NCI-H82 (cell line): ENCODE measurements at regions not wholly inside any gene's neighbourhood (a gene's known extent, or its start where the extent isn't known, plus 50 kb on each side); places are given as distances from the start of the nearest gene placed in this dataset.

Experiments
- DNase-seq: peaks from one replicate; lab custom pipeline; 2025; lab: John Stamatoyannopoulos, UW

GRCh38 chr7:81606078-81606863 is 163.6 kb downstream of the HGF start:
- DNase-seq: no peak

- DNase-seq: no peak
Observed at GRCh38 chr7:81605493-81605892, 164.4 kb downstream of the HGF start.

GRCh38 chr7:81604808-81605174 is 165.1 kb downstream of the HGF start:
- DNase-seq: no peak

GRCh38 chr7:81604075-81604807 is 165.6 kb downstream of the HGF start:
- no peak for DNase-seq

GRCh38 chr7:81600608-81601007 is 169.2 kb downstream of the HGF start:
- DNase-seq: no peak

DNA sequence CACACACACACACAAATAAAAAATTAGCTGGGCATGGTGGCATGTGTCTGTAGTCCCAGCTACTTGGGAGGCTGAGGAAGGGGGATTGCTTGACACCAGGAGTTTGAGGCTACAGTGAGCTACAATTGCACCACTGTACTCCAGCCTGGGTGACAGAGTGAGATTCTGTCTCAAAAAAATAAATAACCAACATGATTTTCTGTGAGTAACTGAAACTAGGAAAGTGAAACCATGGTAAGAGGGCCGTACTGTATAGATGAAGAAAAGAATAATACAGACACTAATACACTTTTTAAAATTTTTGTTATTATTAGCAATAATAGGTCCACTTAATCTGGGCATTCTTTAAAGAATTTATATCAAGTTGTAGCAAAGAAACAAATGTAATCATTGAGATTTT is 170.9 kb downstream of the HGF start:
- no peak for DNase-seq

GRCh38 chr7:81594767-81595166 is 175.1 kb downstream of the HGF start:
- peak; percentile 5 for DNase-seq

DNA sequence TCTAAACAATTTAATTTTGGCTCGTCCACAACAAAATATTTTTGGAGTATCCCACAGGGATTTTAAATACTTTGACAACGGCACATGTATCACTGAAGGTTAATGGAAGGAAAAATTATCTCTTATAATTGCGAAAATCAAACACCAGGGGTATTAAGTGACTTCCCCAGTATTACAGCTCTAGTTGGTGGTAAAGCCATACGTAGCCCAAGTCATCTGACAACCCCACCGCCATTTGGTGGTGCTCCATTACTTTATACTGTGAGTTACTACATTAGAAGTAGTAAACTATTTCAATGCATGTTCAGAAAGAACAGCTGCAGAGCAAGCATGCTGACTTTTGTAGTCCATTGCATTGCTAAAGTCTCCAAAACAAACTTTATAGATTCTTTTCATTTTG is 179.7 kb downstream of the HGF start:
- no peak for DNase-seq

GRCh38 chr7:81584667-81585066 is 185.2 kb downstream of the HGF start:
- no peak for DNase-seq

DNA sequence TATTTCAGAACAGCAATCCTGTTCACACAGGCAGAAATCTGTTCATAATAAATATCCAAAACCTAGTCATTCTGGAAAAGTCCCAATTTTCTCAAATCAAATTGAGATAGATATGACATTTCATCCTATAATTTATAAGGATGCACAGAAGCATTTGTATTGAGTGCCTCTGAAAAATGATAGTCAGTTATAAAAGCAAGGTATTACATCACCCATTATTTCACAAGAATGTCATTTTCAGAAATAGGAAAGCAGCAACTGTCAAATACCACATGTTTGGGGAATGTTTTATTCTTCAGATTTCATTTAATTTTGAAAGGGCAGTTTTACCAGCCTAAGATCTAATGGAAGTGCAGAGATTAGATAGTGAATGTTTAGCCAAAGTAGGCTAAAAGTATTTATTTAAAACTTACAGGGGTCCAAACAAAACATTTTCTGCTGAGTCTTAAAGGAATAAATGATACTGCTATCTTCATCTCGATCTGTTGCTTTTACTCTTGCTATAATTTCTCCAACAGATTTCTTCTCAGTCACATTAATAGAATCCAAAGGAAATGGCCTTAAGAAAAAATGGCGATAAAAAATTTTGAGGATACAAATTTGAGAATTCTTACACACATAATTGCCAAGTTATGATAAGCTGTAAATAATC is 185.8 kb downstream of the HGF start:
- DNase-seq: no peak

DNA sequence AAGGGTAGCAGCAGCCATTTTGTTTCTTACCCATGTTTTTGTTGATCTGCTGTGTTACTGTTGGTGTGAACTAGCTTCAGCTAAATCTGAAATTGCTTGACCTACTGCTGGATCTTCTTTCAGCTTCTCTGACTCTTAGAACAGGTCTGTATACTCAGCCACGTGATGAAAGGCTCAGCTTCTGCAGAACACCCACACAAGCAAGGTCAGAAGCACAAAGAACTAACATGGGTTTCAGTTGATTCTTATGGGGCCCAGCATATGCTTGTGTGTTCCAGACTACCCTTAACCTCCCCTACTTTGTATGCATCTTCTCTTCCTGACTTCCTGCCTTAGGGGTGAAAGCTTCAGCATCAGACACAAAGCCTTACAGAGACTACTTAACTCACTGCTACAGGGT is 186.8 kb downstream of the HGF start:
- no peak for DNase-seq

- DNase-seq: no peak
Observed at GRCh38 chr7:81577642-81578340, 192.1 kb downstream of the HGF start.

- no peak for DNase-seq
Observed at GRCh38 chr7:81574723-81575326, 195.0 kb downstream of the HGF start.

- no peak for DNase-seq
Observed at GRCh38 chr7:81573932-81574331, 195.9 kb downstream of the HGF start.

GRCh38 chr7:81573128-81573527 is 196.7 kb downstream of the HGF start:
- DNase-seq: no peak

- no peak for DNase-seq
Observed at GRCh38 chr7:81562581-81562980, 207.3 kb downstream of the HGF start.

DNA sequence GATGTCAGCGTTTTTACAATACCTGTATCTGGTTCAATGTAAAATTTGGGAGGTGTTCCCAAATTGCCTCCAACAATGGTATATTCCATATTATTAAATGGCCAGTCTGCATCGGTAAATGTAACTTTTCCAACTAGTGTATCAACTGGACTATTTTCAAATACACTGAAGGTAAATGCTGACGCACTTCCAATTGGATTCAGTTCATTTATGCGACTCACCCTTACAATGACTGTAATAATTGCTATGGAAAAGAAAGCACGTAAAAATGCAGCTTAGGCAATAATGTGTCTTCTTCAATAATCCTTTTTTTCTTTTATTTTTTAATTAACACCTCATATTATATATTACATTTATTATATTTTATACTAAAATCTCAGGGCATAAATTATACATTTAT is 209.1 kb downstream of the HGF start:
- DNase-seq: no peak

GRCh38 chr7:81549484-81550016 is 220.3 kb downstream of the HGF start:
- DNase-seq: no peak

GRCh38 chr7:81534996-81535395 is 234.9 kb downstream of the HGF start:
- DNase-seq: no peak

GRCh38 chr7:81534446-81534845 is 235.4 kb downstream of the HGF start:
- DNase-seq: no peak

GRCh38 chr7:81533931-81534330 is 235.9 kb downstream of the HGF start:
- DNase-seq: no peak

GRCh38 chr7:81533426-81533825 is 236.4 kb downstream of the HGF start:
- no peak for DNase-seq
